Caco-2 (cell line): ENCODE measurements at regions not wholly inside any gene's neighbourhood (a gene's known extent, or its start where the extent isn't known, plus 50 kb on each side); places are given as distances from the start of the nearest gene placed in this dataset.

Experiments used
- BruUV-seq: library from RNA; stranded (reverse); fragments of 400-500 nt; replicated peaks from 2 replicates; lab custom pipeline; 2021; lab: Mats Ljungman, UMichigan
- CTCF ChIA-PET: fragments of 300-600 bp; sonication (Branson Sonifier 250); formaldehyde crosslinking; loops from one replicate; lab custom pipeline; 2022; ENCODE audit warnings: antibody characterized with exemption; lab: Charles Lee
- POLR2A ChIA-PET: fragments of 300-600 bp; sonication (Branson Sonifier 250); formaldehyde crosslinking; loops from one replicate; lab custom pipeline; 2022; ENCODE audit warnings: antibody characterized with exemption; lab: Charles Lee
- DNase-seq, 2 experiments: peaks; one replicate each; pipeline versions ENCODE4 v3.0.0 to v3.0.0-alpha.2; 2020 to 2022
- H3K27me3 ChIP-seq: replicated peaks from 2 replicates; pipeline ENCODE4 v1.6.0; 2011; ENCODE audit warnings: low read length; ENCODE audit not compliant: control insufficient read depth, insufficient read depth
- H3K36me3 ChIP-seq: 2 replicates; pipeline ENCODE4 v1.5.1; 2011; ENCODE audit warnings: low read length; ENCODE audit not compliant: control insufficient read depth, insufficient read depth
- H3K4me1 ChIP-seq: fragments of 250-450 bp; sonication (Bioruptor Pico); 2 replicates; pipeline ENCODE4 v1.5.1; 2020; ENCODE audit warnings: mild to moderate bottlenecking
- H3K4me3 ChIP-seq: 2 replicates; pipeline ENCODE4 v1.5.1; 2011; ENCODE audit warnings: low read depth, mild to moderate bottlenecking, control low read depth, low read length
- H3K9me3 ChIP-seq: fragments of 250-450 bp; sonication (Bioruptor Pico); 2 replicates; pipeline ENCODE4 v1.5.1; 2020; ENCODE audit warnings: mild to moderate bottlenecking, moderate library complexity
- H3K27ac Mint-ChIP-seq: one replicate; pipeline ENCODE4 v1.8.0; 2022; ENCODE audit warnings: mixed read lengths; ENCODE audit not compliant: unreplicated experiment
- H3K27me3 Mint-ChIP-seq: one replicate; pipeline ENCODE4 v1.8.0; 2022; ENCODE audit warnings: mixed read lengths; ENCODE audit not compliant: insufficient read depth, unreplicated experiment
- H3K36me3 Mint-ChIP-seq: one replicate; pipeline ENCODE4 v1.8.0; 2022; ENCODE audit warnings: mild to moderate bottlenecking, mixed read lengths; ENCODE audit not compliant: insufficient read depth, unreplicated experiment
- H3K4me1 Mint-ChIP-seq: one replicate; pipeline ENCODE4 v1.8.0; 2022; ENCODE audit warnings: low read depth, mixed read lengths; ENCODE audit not compliant: unreplicated experiment
- H3K4me3 Mint-ChIP-seq: one replicate; pipeline ENCODE4 v1.8.0; 2022; ENCODE audit warnings: mild to moderate bottlenecking, moderate library complexity, mixed read lengths; ENCODE audit not compliant: unreplicated experiment
- H3K9me3 Mint-ChIP-seq: one replicate; pipeline ENCODE4 v1.8.0; 2022; ENCODE audit warnings: mixed read lengths; ENCODE audit not compliant: unreplicated experiment
- CTCF ChIP-seq, 2 experiments: fragments of 200-600 bp in 1 of 2; IDR thresholded peaks; 1 replicate in 1 of 2; 2 replicates in 1 of 2; pipeline versions ENCODE4 v1.5.1 to v1.8.0; 2011 to 2022; ENCODE audit warnings: antibody characterized with exemption in 1 of 2, control low read depth in 1 of 2, inconsistent platforms in 1 of 2, low read depth in 1 of 2, low read length in 1 of 2, mild to moderate bottlenecking in 1 of 2, moderate library complexity in 1 of 2; ENCODE audit not compliant: insufficient read depth in 1 of 2, severe bottlenecking in 1 of 2, unreplicated experiment in 1 of 2
- intact Hi-C: fragments of 100-400 bp; cut with micrococcal nuclease; formaldehyde crosslinking; loops from one replicate; pipeline ENCODE4 v1.10.0; 2022; ENCODE audit not compliant: unreplicated experiment

- Histone ChIP-seq H3K36me3 (no peaks in the 10 kb centered on the region), H3K9me3 (no peaks in the 10 kb centered on the region), H3K4me1 (no peaks in the 10 kb centered on the region), H3K27me3 (no peaks in the 10 kb centered on the region), H3K4me3 (no peak overlapping the region)
- no peak for DNase-seq
- peaks cover 5% of the 10 kb centered on the region for H3K27me3 Mint-ChIP-seq
- POLR2A ChIA-PET: no interaction called here
- no peak overlapping the region for H3K4me3 Mint-ChIP-seq
- no peaks in the 10 kb centered on the region for H3K9me3 Mint-ChIP-seq
- CTCF ChIA-PET: no interaction called here
- no peak overlapping the region for H3K27ac Mint-ChIP-seq
- no peak for TF ChIP-seq CTCF (IDR thresholded peaks at IDR 0.05; ENCODE audit: insufficient read depth in 1 of 2, low read depth in 1 of 2, low read length in 1 of 2, severe bottlenecking in 1 of 2, unreplicated experiment in 1 of 2)
- H3K36me3 Mint-ChIP-seq: no peaks in the 10 kb centered on the region
- intact Hi-C loops: no loop called here
- no peaks in the 10 kb centered on the region for H3K4me1 Mint-ChIP-seq
- no TSS peak for BruUV-seq
These were observed 187.8 kb downstream of the ZNF516 start for GRCh38 chr18:76307293-76307690.

- H3K4me3 ChIP-seq: no peak overlapping the region
- no peak overlapping the region for H3K4me3 Mint-ChIP-seq
- H3K27me3 Mint-ChIP-seq: peaks cover 5% of the 10 kb centered on the region
- BruUV-seq: no TSS peak
- H3K36me3 ChIP-seq: no peaks in the 10 kb centered on the region
- H3K27me3 ChIP-seq: no peaks in the 10 kb centered on the region
- DNase-seq: no peak
- intact Hi-C loops: no loop called here
- H3K9me3 Mint-ChIP-seq: no peaks in the 10 kb centered on the region
- ChIA-PET CTCF (no interaction called here), POLR2A (no interaction called here)
- H3K9me3 ChIP-seq: no peaks in the 10 kb centered on the region
- no peaks in the 10 kb centered on the region for H3K36me3 Mint-ChIP-seq
- no peak overlapping the region for H3K27ac Mint-ChIP-seq
- no peak for TF ChIP-seq CTCF (IDR thresholded peaks at IDR 0.05; ENCODE audit: insufficient read depth in 1 of 2, low read depth in 1 of 2, low read length in 1 of 2, severe bottlenecking in 1 of 2, unreplicated experiment in 1 of 2)
- no peaks in the 10 kb centered on the region for H3K4me1 Mint-ChIP-seq
- no peaks in the 10 kb centered on the region for H3K4me1 ChIP-seq
These were observed 188.3 kb downstream of the ZNF516 start for GRCh38 chr18:76306685-76307292.

- no peak overlapping the region for H3K4me3 ChIP-seq
- intact Hi-C loops: no loop called here
- DNase-seq: no peak
- H3K4me1 ChIP-seq: no peaks in the 10 kb centered on the region
- BruUV-seq: no TSS peak
- no peaks in the 10 kb centered on the region for H3K9me3 ChIP-seq
- no peak overlapping the region for H3K4me3 Mint-ChIP-seq
- CTCF ChIA-PET: no interaction called here
- H3K27me3 ChIP-seq: no peaks in the 10 kb centered on the region
- H3K36me3 ChIP-seq: no peaks in the 10 kb centered on the region
- no peaks in the 10 kb centered on the region for H3K4me1 Mint-ChIP-seq
- peaks cover 6% of the 10 kb centered on the region for H3K27me3 Mint-ChIP-seq
- POLR2A ChIA-PET: no interaction called here
- no peak for TF ChIP-seq CTCF (IDR thresholded peaks at IDR 0.05; ENCODE audit: insufficient read depth in 1 of 2, low read depth in 1 of 2, low read length in 1 of 2, severe bottlenecking in 1 of 2, unreplicated experiment in 1 of 2)
- no peaks in the 10 kb centered on the region for H3K9me3 Mint-ChIP-seq
- no peaks in the 10 kb centered on the region for H3K36me3 Mint-ChIP-seq
- H3K27ac Mint-ChIP-seq: no peak overlapping the region
These were observed 209.2 kb downstream of the ZNF516 start for GRCh38 chr18:76285866-76286265.
